ENCODE measurements at regions not wholly inside any gene's neighbourhood (a gene's known extent, or its start where the extent isn't known, plus 50 kb on each side); places are given as distances from the start of the nearest gene placed in this dataset.

GRCh38 chr15:87490666-87491065 lies 765.9 kb downstream of the NTRK3 start:
- no peak overlapping the region for H3K4me3 ChIP-seq (ENCODE audit: low read length)
- no peaks in the 10 kb centered on the region for H3K27me3 ChIP-seq (ENCODE audit: insufficient read depth, low read depth, low read length)
- H2AFZ ChIP-seq (ENCODE audit: low read depth, low read length): no peak overlapping the region
- no peak overlapping the region for H3K27ac ChIP-seq (ENCODE audit: low read length)
- no peaks in the 10 kb centered on the region for H3K9me3 ChIP-seq (ENCODE audit: low read length)
- H3K9me2 ChIP-seq (ENCODE audit: insufficient read depth, low read length): no peaks in the 10 kb centered on the region
- no peaks in the 10 kb centered on the region for H3F3A ChIP-seq (ENCODE audit: insufficient read depth, low read length, poor library complexity, severe bottlenecking)
- H3K79me2 ChIP-seq (replicated peaks; ENCODE audit: insufficient read depth, low read length): no peaks in the 10 kb centered on the region
- TF ChIP-seq EZH2 (IDR thresholded peaks at IDR 0.05; ENCODE audit: borderline replicate concordance, insufficient read depth, low read length, poor library complexity, severe bottlenecking) (no peak), MXI1 (conservative IDR thresholded peaks at IDR 0.05; ENCODE audit: poor library complexity, severe bottlenecking) (no peak), TAF1 (IDR thresholded peaks at IDR 0.05; ENCODE audit: low read depth) (no peak), POLR2AphosphoS5 (IDR thresholded peaks at IDR 0.05) (no peak), EP300 (conservative IDR thresholded peaks at IDR 0.05; ENCODE audit: poor library complexity, severe bottlenecking) (no peak), RAD21 (conservative IDR thresholded peaks at IDR 0.05) (no peak), SMC3 (conservative IDR thresholded peaks at IDR 0.05; ENCODE audit: poor library complexity) (no peak), CTCF (IDR thresholded peaks at IDR 0.05; ENCODE audit: poor library complexity, severe bottlenecking) (no peak)
- H3K36me3 ChIP-seq (ENCODE audit: insufficient read depth, low read length): no peaks in the 10 kb centered on the region
- no peaks in the 10 kb centered on the region for H4K20me1 ChIP-seq (ENCODE audit: insufficient read depth)
- H3K4me2 ChIP-seq (ENCODE audit: low read length): no peak overlapping the region
- H3K9ac ChIP-seq (ENCODE audit: low read length): no peak overlapping the region

- Histone ChIP-seq H3K27ac (ENCODE audit: low read length) (no peak overlapping the region), H3F3A (ENCODE audit: insufficient read depth, low read length, poor library complexity, severe bottlenecking) (no peaks in the 10 kb centered on the region), H3K4me2 (ENCODE audit: low read length) (no peak overlapping the region), H3K9me3 (ENCODE audit: low read length) (no peaks in the 10 kb centered on the region), H3K4me3 (ENCODE audit: low read length) (no peak overlapping the region), H3K9me2 (ENCODE audit: insufficient read depth, low read length) (no peaks in the 10 kb centered on the region), H2AFZ (ENCODE audit: low read depth, low read length) (no peak overlapping the region), H4K20me1 (ENCODE audit: insufficient read depth) (no peaks in the 10 kb centered on the region), H3K27me3 (ENCODE audit: insufficient read depth, low read depth, low read length) (no peaks in the 10 kb centered on the region), H3K36me3 (ENCODE audit: insufficient read depth, low read length) (no peaks in the 10 kb centered on the region), H3K79me2 (replicated peaks; ENCODE audit: insufficient read depth, low read length) (no peaks in the 10 kb centered on the region), H3K9ac (ENCODE audit: low read length) (no peak overlapping the region)
- TF ChIP-seq CTCF (IDR thresholded peaks at IDR 0.05; ENCODE audit: poor library complexity, severe bottlenecking) (peak; percentile 11), REST (IDR thresholded peaks at IDR 0.05; ENCODE audit: borderline replicate concordance) (no peak), MXI1 (conservative IDR thresholded peaks at IDR 0.05; ENCODE audit: poor library complexity, severe bottlenecking) (no peak), POLR2AphosphoS5 (IDR thresholded peaks at IDR 0.05) (no peak), EZH2 (IDR thresholded peaks at IDR 0.05; ENCODE audit: borderline replicate concordance, insufficient read depth, low read length, poor library complexity, severe bottlenecking) (no peak), TAF1 (IDR thresholded peaks at IDR 0.05; ENCODE audit: low read depth) (no peak)
These were observed 766.5 kb downstream of the NTRK3 start for GRCh38 chr15:87489902-87490665.

Data from neural cell (in vitro differentiated cells).